GM18870 (cell line): ENCODE measurements at regions not wholly inside any gene's neighbourhood (a gene's known extent, or its start where the extent isn't known, plus 50 kb on each side); places are given as distances from the start of the nearest gene placed in this dataset.

Source experiments
- ATAC-seq: cut with Tn5 transposase; IDR thresholded peaks from one replicate; pipeline ENCODE4 v1.9.1; 2021; ENCODE audit warnings: moderate library complexity; ENCODE audit not compliant: unreplicated experiment

DNA sequence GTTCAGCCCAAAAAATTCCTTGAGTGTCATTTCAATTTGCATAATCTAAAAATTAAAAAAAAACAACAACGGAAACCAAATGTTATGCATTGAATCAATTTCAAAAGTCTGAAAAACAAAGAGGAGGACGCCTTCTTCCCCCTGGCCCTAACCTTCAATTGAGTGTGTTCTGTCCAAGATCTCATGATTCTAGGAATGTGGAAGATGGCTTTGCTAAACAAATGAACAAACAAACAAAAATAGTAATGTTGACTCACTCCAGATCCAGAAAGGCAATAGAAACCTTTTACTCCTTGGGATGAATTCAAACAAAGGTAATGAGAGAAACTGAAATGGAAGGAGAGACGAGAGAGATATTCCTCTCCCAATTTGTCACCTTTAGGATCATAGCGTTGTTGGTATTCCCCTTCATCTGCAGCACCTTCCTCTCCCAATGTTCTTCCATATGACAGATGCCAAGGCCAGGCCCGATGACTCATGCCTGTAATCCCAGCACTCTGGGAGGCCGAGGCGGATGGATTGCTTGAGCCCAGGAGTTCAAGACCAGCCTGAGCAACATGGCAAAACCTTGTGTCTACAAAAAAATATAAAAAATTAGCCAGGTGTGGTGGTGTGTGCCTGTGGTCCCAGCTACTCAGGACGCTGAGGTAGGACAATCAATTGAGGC is 109.2 kb upstream of the ADGRF1 start:
- ATAC-seq: no peak

DNA sequence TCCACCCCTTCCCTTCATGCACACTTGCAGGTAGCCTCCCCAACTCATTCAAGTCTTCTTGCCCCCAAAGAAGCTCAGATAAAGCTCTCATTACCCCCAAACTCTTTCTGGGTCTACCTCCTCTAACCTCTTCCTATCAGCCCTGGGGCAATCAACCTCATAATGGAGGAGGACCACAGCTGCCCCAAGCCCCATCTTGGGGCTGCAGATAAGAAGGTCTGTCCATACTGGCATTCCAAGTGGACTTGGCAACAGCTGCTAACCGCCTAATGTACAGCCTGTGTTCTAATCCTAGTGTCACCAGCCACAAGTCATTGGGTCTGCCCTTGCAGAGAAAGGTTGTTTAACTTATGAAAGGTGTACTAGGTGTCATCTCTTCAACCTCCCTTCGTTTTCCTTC is 107.4 kb upstream of the ADGRF1 start:
- no peak for ATAC-seq

DNA sequence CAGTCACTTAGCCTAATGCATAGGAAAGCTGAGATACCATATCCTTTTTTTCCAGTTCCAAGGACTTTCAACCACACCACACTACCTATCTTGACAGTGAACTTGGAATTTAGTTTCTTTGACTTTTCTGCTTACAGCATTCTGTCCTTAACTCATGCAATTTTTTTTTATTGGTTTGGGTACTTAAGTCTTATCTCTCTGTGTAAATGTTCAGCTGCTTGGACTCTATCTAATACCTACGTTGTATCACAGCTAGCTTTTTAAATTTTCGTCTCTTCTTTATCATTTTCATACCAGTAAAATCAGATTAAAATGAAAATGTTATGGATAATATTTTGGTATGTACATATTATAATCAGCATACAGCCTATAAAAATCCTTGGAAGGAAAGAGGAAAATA is 106.9 kb upstream of the ADGRF1 start:
- no peak for ATAC-seq

DNA sequence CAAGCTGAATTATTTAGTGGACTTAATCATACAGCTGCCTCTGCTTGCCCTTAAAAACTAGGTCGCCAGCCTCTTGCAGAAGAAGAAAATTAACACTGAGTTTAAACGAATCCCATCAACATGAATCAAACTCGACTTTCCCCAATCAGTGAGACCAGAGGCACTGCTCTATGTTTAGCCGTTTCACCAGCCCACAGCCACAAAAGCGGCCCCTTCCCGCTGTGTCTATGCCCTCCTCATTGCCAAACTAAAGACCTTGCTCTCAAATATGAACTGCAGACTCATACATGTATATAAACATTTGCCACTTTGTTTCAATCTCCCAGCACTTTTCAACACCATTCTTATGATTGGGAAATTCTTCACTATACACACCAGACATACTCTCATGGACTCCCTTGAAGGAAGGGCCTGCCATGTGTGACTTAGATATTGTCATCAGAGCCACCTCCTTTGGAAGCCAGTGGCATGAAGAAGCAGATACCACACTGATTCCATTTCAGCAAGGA is 105.8 kb upstream of the ADGRF1 start:
- ATAC-seq: no peak

DNA sequence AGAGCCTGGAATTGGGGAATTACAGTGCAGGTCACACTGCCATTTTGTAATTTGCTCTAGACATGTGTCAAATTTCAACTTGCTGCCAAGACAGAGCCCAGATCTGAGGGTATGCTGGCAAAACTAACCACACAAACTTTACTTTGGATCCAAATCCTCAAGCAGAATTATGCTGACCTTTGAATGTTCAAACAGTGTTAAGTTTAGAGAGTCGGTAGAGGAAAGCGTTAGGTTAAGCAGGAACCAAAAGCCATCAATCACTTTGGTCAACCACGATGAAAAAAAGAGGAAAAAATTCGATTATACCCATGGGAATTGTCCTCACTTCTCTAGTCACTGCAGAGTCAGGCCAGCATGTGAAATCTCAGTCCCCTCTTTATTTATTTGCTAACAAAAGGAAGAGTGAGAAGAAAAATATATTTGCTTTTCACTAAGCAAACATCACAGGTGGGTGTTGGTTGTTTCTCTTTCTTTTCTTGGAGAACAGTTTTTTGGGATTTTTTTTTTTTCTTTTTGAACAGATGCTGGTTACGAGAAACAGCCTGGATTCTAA is 105.1 kb upstream of the ADGRF1 start:
- ATAC-seq: no peak

DNA sequence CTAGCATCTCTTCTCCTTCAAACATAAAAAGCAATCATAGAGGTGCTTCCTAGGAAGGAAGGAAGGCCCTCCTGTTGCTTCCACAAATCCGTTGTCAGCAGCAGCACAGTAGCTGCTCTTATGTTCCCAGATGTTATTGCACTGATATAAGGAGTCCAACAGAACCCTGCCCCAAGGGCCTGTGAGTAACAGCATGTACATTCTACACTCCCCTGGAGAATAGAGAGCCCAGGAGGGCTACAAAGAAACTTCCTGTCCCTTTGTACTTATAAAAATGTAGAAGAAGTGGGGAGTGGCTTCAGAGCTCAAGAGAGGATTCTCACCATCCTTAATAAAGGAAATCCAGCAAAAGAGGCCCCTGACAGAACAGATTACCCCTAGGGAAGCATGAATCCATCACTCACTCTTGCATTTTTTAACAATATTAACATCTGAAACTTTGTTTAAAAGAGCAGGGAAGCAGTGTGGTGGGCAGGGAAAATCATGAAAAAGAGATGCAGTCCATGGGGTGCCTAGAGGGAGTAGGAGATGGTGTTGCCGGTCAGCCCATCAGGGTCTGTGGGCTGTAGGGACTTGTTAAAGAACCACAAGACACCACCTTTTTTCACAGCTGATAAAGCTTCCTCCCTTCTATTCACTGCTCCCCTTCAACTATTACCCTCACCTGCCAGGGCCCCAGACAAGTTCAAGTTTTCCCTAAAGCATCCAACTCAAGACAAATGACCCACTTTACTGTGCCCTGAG is 104.5 kb upstream of the ADGRF1 start:
- ATAC-seq: no peak

DNA sequence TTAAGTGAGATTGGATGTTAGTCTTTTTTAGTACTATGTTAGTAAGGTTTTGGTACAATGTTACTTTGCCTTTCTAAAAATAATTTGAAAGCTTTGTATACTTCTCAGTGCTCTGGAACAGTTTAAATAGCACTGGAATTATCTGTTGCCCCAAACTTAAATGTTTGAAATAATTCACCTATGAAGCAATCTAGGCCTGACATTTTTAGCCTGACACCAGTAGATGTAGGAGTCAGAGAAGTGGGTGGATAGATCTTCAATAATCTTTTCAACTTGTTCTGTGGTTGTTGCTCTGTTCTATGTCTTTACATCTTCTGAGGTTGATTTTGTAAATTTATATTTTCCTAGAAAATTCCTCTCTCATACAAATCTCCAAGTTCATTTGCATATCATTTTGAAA is 103.1 kb upstream of the ADGRF1 start:
- ATAC-seq: no peak

DNA sequence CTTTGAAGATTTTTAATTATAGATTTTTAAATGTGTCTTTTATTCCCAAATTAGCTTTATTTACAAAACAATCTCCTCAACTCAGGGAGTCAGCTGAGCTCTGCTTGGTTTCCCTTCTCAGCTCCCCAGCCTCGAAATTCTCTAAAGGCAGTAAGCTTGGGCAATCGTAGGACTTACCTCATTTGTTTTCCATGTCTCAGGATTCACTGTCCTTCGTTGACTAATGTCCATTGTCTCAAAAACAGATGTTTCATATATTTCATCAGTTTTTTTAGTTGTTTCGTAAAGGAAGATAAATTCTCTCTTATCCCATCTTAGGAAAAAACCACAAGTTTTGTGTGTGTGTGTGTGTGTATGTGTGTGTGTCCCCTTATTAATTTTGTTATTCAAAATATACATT is 102.2 kb upstream of the ADGRF1 start:
- no peak for ATAC-seq

DNA sequence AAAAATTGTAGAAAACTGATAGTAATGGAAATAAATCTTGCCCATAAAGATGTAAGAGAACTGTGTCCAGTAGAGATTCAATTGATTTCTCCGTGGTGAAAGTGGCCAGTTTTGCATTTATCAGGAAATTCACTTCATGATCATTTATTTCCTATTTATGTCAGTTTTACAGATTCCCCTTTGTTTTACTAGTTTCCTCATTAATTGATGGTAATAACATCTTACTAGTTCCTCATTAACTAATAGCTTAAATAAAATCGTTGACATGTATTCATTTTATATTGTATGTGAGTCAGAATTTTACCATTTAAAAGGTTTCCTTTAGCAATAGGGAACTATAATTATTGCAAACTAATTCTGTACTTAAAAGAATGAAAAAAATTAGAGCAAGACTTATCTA is 99.8 kb upstream of the ADGRF1 start:
- no peak for ATAC-seq

DNA sequence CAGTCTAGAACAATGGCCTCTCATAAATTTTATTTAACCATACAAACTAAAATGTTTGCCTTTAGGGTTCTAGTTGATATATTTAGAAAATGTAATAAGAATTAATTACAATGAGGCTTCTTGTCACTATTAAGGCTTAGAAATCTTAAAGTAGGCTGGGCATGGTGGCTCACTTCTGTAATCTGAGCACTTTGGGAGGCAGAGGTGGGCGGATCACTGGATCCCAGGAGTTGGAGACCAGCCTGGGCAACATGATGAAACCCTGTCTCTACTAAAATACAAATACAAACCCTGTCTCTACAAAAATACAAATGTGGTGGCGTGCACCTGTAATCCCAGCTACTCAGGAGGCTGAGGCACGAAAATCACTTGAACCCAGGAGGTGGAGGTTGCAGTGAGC is 99.0 kb upstream of the ADGRF1 start:
- ATAC-seq: no peak

DNA sequence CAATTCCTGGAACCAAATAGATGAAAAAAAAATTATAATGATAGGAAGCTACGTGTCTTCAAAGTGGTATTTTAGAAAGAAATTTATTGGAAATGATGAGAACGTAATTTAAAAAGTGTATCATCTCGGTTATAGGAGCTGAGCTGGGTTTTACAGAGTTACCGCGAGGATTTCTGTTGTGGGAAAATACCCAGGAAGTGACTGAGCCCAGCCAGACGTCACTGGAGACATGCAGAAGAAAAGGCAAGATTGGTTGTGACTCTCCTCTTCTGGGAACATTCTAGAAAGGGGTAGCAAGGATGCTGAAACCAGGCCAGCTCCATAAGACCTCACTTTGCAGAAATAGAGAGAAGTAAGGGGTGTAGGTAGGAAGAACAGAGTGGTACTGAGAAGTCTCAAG is 95.9 kb upstream of the ADGRF1 start:
- no peak for ATAC-seq

DNA sequence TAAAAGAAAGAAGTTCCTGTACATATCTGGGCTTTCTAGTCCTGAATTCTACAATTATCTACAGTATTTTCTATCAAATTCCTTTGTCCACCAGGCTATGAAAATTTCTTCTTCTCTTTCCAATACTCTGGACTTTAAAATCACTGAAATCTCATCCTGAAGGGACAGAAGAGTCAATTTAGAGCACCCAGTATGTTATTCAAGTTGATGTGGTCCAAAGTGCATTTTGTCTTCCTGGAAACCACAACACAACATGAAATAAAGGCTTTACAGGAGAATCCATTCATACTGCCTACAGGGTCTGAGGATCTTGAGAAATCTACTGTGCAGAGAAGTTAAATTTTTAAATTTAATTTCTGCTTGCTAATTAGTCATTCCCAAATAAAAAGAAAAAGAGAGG is 94.9 kb upstream of the ADGRF1 start:
- ATAC-seq: no peak

DNA sequence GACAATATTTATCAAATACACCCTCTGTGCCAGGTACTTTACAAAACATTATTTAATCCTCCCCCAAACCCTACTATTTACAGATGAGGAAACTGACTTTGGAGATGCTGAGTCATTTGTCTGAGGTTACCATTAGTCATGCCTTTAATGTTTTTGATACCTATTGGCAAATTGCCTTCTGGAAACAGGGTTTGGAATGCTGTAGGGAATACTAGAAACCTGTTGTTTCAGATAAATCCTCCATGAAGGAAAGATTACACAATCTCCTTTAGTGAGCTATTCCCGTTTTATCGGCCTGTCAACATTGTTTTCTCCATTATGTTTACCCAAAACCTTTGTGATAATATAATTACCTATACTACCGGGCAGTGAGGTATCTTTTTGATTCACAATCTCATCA is 93.6 kb upstream of the ADGRF1 start:
- no peak for ATAC-seq

DNA sequence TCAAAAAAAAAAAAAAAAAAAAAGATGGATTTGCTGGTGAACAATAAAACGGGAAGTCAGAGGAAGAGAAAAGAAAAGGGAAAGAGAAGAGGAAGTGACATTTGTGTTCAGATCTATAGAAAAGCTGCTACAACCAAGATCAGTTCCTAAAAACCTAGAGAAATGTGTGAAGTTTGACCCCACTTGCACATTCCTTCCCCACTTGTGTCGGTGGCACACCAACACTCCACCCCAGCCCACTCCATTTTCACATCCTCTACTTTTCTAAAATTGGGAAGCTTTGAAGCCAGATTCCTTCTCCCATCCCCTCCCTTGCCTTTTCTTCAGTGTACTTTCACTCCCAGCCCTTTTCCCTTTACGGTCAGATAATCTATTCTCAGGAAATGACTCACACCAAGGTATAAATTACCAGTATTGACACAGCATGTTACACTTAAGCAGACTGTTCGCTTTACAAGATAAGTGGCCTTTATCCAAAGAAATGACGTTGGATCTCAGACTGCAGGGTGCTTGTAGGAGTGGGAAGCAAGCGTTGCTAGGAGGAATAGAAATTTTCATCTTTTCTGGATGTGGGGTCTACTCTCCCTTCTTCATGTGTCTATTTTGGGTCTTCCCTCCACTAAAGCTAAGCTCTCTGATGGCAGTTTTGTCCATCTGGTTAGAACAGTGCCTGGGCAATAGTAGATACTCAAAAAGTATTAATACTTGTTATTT is 92.5 kb upstream of the ADGRF1 start:
- no peak for ATAC-seq

DNA sequence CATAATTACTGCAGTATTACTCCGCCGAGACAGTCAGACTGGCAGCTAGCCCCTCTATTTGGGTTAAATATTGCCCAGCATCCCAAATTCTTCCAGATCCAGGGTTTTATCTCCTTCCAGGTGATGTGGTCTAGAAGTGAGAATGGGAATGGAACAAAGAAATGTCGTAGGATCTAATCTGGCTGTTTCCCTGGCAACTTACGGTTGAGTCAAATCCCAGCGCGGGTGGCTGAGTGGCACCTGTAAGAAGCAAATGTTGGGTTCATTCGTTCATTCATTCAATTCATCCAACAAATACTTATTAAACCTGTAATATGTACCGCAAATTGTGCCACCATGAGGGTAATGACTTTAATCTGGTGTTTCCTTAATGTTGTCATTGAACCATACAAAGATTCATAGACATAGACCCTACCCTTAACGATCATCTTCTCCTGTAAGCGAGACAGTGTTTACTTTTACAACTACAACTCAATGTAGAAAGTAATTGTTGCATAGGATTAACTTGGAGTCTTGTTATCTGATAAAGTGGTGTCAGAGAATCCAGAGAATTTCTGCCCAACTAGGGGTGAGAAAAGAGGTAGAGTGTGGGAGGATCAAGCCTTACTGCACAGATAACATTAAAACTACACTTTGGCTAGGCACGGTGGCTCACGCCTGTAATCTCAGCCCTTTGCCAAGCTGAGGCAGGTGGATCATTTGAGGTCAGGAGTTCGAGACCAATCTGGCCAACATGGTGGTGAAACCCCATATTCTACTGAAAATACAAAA is 91.3 kb upstream of the ADGRF1 start:
- no peak for ATAC-seq

DNA sequence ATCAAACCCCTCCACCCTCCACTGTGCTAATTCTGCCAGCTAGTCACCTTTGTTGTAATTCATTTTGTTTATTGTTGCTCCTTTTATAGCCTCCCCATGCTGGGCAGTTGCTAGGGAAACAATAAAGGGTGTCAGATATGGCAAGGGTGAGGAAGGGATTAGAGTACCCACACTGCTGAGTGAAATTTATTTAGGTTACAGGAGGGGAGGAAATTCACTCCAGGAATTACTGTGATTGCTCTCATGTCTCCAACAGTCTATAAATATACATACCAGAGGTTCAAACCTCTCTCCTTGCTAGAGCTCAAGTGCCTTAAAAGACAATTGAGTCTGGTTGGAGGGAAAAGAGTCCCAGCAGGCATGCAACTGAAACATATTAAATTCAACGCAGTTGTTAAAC is 90.6 kb upstream of the ADGRF1 start:
- ATAC-seq: no peak

DNA sequence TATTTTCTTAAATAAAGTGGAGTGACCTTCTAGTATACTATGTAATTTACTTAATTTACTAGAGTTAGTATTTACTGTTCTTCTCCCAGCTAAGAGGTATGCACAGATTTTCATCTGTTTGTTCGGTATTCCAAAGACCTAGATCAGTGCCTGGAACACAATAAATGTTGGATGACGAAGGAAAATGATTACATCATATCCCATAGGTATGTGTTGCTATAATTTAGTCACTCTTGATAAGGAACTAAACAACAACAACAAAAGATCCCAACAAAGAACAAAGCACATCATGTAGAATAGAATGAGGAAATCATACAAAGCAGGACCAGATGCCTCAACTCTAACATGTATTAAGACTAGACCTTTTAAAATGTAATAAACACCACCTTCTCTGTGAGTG is 89.6 kb upstream of the ADGRF1 start:
- no peak for ATAC-seq

DNA sequence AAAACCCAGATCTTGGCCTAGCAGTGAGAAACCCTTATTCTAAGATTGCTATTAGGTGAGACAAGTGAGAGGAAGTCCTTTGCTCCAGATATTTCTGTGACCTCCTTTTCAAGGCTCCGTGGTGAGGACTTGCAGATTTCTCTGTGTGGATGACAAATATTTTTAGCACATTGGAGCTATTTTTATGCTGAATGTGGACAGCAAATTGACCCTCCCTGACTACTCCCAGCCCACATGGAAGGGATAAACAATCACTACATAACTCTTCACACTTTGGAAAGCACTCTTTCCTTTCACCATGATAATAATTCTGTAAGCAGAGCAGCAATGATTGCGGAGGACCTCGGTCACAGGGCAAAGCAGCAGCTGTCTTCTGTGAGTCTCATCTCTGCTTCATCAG is 88.0 kb upstream of the ADGRF1 start:
- ATAC-seq: no peak

DNA sequence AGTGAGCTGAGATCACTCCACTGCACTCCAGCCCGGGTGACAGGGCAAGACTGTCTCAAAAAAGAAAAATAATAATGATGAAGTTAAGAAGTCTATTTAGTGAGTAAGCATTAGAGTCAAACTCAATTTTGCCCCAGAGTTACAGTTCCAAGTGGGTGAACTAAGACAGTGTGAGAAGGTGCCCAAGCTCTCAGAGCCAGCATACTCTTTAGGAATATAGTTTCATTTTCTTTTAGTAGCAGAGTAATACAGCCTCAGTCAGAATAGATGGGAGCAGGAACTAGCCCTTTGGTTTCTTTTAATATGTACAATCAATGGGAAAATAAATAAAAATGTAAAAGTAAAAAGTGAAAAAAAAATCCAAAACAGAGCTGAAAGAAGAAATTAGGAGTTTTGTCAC is 87.0 kb upstream of the ADGRF1 start:
- ATAC-seq: no peak

DNA sequence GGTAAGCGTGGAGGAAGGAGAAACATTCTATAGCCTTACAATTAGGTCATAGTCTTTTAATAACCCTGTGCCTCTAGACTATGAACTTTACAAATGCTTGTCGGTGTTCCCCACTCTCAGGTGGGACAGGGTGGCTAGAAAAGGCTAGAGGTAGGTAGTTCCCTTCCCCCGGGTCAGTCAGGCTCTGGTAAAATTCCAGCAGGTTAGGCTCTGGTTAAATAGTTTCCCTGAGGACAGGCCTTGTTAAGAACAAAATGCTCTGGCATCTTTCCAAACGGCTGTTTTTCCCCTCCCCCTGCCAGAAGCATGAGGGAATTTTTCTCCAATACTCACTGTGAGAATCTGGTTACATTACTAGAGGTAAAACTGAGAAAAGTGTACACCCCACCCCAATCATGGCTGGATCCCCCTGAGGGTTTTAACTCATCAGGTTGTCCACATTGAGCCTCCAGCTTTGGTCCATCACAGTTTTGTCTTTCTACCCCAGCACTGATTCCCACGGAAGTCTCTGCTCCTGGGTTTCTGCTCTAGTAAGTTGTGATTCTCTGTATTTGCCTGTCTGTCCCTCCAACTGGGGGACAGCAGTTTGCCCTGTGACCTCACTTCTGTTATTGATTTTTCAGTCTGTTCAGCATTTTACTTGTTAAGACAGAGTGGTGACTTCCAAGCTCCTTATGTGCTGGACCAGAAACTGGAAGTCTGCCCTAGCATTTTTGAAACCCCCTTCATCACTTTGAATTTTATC is 84.7 kb upstream of the ADGRF1 start:
- ATAC-seq: no peak
